IPS-NIHi11 (cell line): ENCODE measurements at regions not wholly inside any gene's neighbourhood (a gene's known extent, or its start where the extent isn't known, plus 50 kb on each side); places are given as distances from the start of the nearest gene placed in this dataset.
A peak's percentile ranks its signal among the peaks of the same experiment; 100 is the strongest.
"Not testable (repeated sequence)": the region's sequence is repeated elsewhere in the genome, so short reads cannot be mapped to it uniquely, and the experiment has no call there.

Experiments used
- DNase-seq: peaks from one replicate; pipeline ENCODE4 v3.0.0; 2012; ENCODE audit warnings: mixed read lengths, low spot score

GRCh38 chr2:239833269-239834109 is 191.7 kb downstream of the NDUFA10 start:
- peak; percentile 0 for DNase-seq

GRCh38 chr2:239832490-239833268 is 192.5 kb downstream of the NDUFA10 start:
- DNase-seq: no peak

DNA sequence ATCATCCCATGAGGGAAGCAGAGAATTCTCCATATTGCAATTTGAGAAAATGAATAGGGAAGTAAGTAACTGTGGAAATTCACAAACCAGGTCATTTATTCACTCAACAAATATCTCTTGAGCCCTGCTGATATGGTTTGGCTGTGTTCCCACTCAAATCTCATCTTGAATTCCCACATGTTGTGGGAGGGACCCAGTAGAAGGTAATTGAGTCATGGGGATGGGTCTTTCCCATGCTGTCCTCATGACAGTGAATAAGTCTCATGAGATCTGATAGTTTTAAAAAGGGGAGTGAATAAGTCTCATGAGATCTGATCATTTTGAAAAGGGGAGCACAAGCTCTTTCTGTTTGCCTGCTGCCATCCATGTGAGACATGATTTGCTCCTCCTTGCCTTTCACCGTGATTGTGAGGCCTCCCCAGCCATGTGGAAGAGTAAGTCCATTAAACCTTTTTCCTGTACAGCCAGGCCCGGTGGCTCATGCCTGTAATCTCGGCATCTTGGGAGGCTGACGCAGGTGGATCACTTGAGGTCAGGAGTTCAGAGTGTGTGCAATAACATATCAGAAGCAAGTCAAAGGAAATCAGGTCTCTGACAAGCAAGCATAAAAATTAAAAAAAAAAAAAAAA is 193.2 kb downstream of the NDUFA10 start:
- DNase-seq: no peak

GRCh38 chr2:239831001-239831731 is 194.0 kb downstream of the NDUFA10 start:
- peak; percentile 26 for DNase-seq

DNA sequence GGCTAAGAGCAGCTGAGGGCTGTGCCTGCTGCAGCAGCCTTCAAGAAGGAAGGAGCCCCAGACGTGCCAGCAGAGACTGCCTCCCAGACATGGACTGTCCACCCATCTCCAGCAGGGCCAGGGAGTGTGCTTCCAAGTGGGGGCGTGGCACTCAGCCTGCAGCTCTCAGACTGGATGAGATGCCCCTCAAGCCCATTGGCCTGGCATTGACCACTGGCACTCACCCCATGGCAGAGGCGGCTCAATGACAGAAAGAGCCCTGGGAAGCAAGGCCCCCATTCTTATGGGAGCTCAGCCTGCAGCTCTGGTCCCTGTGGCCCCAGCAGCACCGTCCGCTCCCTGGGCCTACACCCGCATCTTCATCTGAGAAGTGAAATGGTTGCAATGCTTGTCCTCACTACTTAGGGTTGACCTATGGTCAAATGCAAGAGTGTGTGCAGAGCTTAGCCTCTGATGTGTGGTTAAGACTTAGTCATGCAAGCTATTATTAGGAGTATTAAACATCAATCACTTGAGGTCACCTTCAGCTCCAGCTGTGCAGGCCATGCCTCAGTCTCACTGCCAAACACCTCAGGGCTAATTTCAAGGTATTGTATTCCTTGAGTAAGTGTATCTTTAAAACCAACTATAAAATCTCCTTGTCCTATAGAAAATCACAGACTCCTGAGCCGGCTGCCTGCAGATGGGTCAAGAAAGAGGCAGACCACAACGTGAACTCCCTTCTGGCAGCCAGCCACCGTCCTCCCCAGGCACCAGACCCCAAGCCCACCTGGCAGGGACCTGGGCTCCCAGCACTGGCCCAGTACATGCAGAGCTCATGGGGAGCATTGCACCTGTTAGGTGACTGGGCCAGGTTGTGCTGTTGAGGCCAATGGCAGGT is 194.8 kb downstream of the NDUFA10 start:
- DNase-seq: no peak

- DNase-seq: no peak
Measured at GRCh38 chr2:239829326-239829725, 195.8 kb downstream of the NDUFA10 start.

GRCh38 chr2:239828973-239829275 is 196.2 kb downstream of the NDUFA10 start:
- not testable (repeated sequence) for DNase-seq

DNA sequence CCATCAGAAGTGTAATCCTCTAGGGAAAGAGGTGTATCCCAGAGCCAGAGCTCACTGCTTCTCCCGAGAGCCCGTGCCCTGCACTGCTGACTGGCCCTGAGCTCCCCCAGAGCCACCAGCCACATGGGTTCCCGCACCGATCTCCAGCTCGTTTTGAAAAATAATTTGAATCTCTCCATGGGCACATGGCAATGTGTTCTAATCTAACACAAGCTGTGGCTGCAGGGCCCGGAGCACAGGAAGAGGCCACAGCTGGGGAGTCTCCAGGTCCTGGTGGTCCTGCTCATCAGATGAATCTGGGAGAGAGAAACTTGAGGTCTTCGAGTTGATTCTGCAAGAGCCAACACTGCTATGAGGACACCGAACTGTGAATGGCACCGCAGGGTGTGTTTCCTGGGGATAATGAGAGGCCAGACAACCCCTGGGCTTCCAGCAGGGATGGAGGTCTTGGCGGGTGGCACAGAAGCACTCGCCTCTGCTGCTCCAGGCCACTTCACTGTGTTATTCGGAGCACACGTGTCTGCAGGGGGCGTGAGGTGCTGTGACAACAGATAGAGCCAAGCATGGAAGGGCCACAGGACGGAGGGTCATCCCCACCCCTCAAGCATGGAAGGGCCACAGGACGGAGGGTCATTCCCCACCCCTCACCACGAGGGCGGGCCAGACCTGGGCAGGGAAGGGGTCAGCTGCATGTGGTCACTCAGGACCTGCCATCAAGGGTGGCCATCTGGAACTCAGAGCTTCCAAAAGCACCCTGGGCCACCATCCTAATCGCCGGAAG is 196.8 kb downstream of the NDUFA10 start:
- DNase-seq: no peak

DNA sequence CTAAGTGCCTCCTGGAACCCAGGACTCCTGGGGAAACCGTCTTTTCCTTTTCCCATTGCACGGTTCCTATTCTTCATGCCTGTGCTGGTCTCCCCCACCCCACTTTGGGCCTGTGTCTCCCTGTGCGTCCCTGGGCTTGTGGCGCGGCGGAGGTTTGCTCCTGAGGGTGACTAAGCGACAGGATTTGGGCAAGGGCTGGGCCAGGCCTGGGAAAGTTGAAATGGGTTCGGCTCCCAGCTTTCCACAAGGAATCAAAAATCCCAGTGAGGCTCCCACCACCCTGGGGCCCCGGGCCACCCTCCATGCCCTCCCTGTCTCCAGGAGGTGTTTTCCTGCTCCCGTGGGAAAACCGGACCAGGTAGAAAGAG is 197.6 kb downstream of the NDUFA10 start:
- no peak for DNase-seq

DNA sequence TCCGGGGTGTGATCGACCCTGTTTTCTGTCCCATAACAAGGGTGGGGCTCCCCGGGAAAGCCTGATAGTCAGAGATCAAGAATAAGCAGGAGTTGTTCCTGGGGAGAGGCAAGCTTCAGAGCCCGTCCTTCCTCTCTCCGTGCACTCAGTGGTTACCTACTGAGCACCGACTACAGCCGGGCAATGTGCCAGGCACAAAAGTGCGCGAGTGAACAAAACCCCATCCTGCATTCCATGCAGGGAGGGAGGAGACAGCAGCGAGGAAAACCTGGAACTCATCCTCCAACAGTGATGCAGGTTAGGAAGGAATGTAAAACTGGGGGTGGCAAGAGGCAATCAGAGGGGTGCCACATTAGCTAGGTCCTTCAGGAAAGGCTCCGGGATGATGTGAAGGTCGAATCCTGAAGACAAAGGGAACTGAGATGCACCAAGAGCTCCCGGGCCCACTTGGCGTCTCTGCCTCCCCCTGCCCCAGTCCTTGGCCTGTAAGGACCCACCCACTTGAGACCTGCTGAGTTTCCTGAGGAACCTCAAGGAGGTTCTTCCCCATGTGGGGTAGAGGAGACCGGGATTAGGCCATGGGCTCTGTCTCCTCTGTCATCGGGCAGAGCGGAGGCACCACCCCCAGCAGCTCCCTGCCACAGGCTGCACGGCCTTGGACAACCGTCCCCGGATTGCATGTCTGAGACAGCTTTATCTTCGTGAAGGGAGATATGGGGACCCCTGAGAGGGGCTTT is 198.2 kb downstream of the NDUFA10 start:
- DNase-seq: peak; percentile 1

- peak; percentile 3 for DNase-seq
Measured at GRCh38 chr2:239826376-239826775, 198.8 kb downstream of the NDUFA10 start.

- no peak for DNase-seq
Measured at GRCh38 chr2:239825705-239825979, 199.5 kb downstream of the NDUFA10 start.

DNA sequence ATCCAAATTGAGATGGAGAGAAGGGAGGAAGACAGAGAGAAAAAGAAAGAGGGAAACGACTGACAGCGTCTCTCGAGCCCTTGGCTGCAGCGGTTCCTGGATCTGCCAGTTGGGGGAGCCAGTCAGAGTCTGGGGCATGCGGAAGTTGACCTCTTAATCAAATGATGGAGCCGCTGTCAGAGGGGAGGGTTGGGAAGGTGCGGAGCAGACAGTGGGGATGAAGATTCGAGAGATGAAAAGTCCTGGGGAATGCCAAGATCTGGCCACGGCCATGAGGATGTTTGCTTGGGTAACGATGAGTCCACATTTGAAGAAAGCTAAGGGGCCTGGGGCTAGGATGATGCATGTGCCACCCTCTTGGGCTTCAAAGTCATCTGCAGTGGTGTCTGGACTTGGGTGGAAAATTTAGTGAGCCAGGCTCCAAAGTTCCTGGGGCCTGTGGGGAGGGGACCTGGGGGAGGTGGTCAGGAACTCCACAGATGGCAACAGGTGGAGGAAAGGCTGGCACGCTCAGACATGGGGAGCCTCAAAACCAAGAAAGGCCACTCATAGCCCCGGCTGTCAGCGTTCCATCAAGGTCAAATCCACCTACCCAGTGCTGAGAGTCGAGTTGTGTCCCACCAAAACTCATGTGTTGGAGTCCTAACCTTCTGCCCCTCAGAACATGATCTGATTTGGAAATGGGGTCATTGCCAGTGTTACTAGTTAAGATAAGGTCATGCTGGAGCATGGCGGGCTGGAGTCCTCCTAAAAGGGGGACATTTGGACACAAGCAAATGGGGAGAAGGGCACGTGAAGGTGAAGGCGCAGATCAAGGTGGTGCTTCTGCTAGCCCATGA is 200.1 kb downstream of the NDUFA10 start:
- peak; percentile 51 for DNase-seq

DNA sequence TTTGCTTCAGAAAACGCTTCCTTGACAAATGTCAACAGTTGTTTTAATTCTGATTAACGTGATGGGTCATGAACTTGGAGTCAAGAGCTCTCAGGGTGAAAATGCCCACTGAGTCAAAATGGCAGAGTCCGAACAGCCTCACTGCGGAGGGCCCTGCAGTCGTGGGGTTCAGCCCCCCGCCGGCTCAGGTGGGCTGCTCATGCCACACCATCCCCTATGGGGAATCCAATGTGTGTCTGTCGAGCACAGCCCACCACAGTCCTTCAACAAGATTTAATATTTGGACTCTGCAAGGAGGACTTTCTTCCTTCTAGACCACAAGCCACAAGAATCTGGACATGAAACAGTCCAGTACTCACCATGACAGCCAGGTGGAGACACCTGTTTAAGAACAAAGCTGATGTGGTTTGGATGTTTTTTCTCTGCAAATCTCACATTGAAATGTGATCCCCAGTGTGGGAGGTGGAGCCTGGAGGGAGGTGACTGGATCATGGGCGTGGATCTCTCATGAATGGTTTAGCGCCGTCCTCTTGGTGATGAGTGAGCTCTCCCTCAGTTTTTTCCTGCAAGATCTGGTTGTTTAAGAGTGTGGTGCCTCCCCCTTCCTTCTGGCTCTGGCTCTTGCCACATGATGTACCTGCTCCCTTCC is 201.0 kb downstream of the NDUFA10 start:
- peak; percentile 70 for DNase-seq

GRCh38 chr2:239822146-239822831 is 202.9 kb downstream of the NDUFA10 start:
- no peak for DNase-seq

GRCh38 chr2:239821694-239822075 is 203.5 kb downstream of the NDUFA10 start:
- no peak for DNase-seq

- DNase-seq: no peak
Measured at GRCh38 chr2:239820836-239821693, 204.1 kb downstream of the NDUFA10 start.
